Sigmoid colon (tissue), 6 donors: ENCODE measurements at regions not wholly inside any gene's neighbourhood (a gene's known extent, or its start where the extent isn't known, plus 50 kb on each side); places are given as distances from the start of the nearest gene placed in this dataset.

Experiments used
- DNase-seq: peaks from one replicate; pipeline ENCODE4 v3.0.0-alpha.2; 2019
- H3K27ac ChIP-seq, 4 donors: fragments of 200-600 bp; sonication (generic); one replicate each; pipeline ENCODE4 v1.5.1; 2016 to 2019; ENCODE audit warnings: mild to moderate bottlenecking in 1 of 4
- H3K27me3 ChIP-seq, 3 donors: fragments of 200-600 bp; sonication (generic); one replicate each; pipeline ENCODE4 v1.5.1; 2019; ENCODE audit warnings: mild to moderate bottlenecking in 1 of 3
- H3K36me3 ChIP-seq, 4 donors: fragments of 200-600 bp; sonication (generic); one replicate each; pipeline ENCODE4 v1.5.1; 2016 to 2019
- H3K4me1 ChIP-seq, 4 donors: fragments of 200-600 bp; sonication (generic); one replicate each; pipeline ENCODE4 v1.5.1; 2017 to 2019
- H3K4me3 ChIP-seq, 4 donors: fragments of 200-600 bp; sonication (generic); one replicate each; pipeline ENCODE4 v1.5.1; 2017 to 2019; ENCODE audit warnings: mild to moderate bottlenecking in 2 of 4, moderate library complexity in 1 of 4
- H3K9me3 ChIP-seq, 4 donors: fragments of 200-600 bp in 3 of 4; sonication (generic) in 3 of 4; one replicate each; pipeline versions ENCODE4 v1.5.1 to v1.6.1; 2013 to 2019
- EP300 ChIP-seq, 4 donors: sonication (generic); formaldehyde crosslinking; IDR thresholded peaks; one replicate each; pipeline ENCODE4 v1.6.1; 2017; ENCODE audit warnings: antibody characterized with exemption in 4 of 4
- POLR2A ChIP-seq, 2 donors: fragments of 450-650 bp; IDR thresholded peaks; one replicate each; pipeline ENCODE4 v1.6.1; 2016; ENCODE audit warnings: antibody characterized with exemption in 2 of 2, mild to moderate bottlenecking in 2 of 2, moderate library complexity in 2 of 2
- POLR2AphosphoS5 ChIP-seq, 4 donors: sonication (generic); formaldehyde crosslinking; IDR thresholded peaks; one replicate each; pipeline ENCODE4 v1.6.1; 2017; ENCODE audit warnings: antibody characterized with exemption in 4 of 4
- WGBS, 2 donors: extraction: QIAGEN DNeasy Blood & Tissue Kit; methylation state at CpG; one replicate each; pipeline ENCODE4 v1.1.7; 2013; 5-methylcytosine and 5-hydroxymethylcytosine counted together
- intact Hi-C: fragments of 100-400 bp; cut with DNase I; formaldehyde crosslinking; loops from one replicate; pipeline ENCODE4 v1.15.1; 2023
- TF ChIP-seq, protein P1 (sequence below), 4 experiments: fragments of 450-650 bp in 3 of 4; fragments of 200-600 bp in 1 of 4; IDR thresholded peaks; one replicate each; pipeline ENCODE4 v1.5.1; 2016 to 2019; ENCODE audit warnings: antibody characterized with exemption in 4 of 4, mild to moderate bottlenecking in 3 of 4, moderate library complexity in 2 of 4
- donor health status: healthy with polysubstance abuse.
- donor health status: healthy.

DNA sequence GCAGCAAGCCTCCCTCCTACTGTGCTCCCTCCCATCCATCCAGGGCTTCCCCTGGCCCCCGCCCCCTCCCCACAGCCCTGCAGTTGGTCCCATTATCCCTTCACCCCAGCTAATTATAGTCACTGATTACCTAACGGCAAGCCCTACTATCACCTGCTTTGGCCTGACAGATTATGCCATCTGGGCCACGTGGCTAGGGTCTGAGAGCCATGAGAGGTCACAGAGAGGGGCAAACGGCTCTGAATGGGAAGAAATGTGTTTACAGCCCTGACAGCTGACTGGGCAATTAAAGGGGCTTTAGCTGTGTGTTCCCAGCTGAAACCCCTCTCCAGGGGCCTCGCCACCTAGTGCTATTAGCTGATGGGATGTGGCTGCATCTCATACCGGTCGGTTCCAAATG lies 134.4 kb upstream of the CPEB2 start:
- H3K4me1 ChIP-seq, result peaks cover 5 to 77% (median 58%) of the 10 kb centered on the region in 4 donors

DNA sequence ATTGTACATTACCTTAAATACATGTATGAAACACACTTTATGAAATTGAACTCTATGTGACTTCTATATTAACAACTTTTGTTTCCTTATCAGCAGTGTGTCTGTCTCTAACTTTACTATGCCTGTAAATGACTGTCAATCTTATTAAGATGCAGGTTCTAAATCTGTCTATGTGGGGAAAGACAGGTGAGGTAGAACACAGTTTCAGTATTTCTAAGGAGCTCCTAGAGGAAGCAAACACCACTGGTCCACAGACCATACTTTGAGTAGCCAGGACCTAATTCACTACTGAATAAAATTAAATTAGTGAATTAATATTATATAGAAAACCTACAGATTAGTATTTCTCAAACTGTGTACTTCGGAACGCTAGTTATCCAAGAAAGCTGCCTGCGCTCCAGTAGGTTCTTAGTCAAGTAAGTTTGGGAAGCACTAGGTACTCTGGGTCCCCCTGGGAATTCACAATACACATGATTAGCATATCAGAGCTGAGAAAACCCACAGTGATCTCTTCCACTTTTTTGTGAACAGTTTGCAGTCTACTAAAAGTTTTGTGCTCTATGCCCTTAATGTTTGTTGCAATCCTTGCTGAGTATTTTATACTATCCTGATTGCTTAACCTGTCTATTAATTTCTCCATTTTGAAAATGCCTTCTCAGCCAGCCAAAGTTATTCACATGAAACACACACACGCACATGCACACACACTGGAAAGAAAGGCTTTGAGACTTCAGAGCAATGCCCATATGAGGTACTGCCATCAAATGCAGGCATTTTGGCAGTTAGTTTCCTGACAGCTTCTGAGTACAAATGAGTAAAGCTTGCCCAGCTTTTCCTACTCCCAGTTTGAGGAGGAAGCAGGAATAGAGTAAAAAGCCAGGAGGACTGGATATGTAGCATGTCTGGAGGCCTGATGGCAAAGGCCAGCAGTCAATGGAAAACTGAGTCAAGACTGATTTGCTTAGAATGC lies 133.6 kb upstream of the CPEB2 start:
- Histone ChIP-seq H3K9me3 (no peaks in the 10 kb centered on the region), H3K36me3 (no peaks in the 10 kb centered on the region), H3K4me3 (no peak overlapping the region), H3K27ac (peak overlapping the region; percentile 1 to 88 (median 83)), H3K27me3 (no peaks in the 10 kb centered on the region), H3K4me1 (peaks cover 5 to 69% (median 49%) of the 10 kb centered on the region in 4 donors)
- WGBS, 2 donors, result 95 to 97% methylated on average over 4 of the region's 4 CpGs
- TF ChIP-seq POLR2A (IDR thresholded peaks at IDR 0.05), result no peak
- TF ChIP-seq, protein P1, sequence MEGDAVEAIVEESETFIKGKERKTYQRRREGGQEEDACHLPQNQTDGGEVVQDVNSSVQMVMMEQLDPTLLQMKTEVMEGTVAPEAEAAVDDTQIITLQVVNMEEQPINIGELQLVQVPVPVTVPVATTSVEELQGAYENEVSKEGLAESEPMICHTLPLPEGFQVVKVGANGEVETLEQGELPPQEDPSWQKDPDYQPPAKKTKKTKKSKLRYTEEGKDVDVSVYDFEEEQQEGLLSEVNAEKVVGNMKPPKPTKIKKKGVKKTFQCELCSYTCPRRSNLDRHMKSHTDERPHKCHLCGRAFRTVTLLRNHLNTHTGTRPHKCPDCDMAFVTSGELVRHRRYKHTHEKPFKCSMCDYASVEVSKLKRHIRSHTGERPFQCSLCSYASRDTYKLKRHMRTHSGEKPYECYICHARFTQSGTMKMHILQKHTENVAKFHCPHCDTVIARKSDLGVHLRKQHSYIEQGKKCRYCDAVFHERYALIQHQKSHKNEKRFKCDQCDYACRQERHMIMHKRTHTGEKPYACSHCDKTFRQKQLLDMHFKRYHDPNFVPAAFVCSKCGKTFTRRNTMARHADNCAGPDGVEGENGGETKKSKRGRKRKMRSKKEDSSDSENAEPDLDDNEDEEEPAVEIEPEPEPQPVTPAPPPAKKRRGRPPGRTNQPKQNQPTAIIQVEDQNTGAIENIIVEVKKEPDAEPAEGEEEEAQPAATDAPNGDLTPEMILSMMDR (IDR thresholded peaks at IDR 0.05), result no peak
- TF ChIP-seq POLR2AphosphoS5 (IDR thresholded peaks at IDR 0.05), result no peak
- no peak for TF ChIP-seq EP300 (IDR thresholded peaks at IDR 0.05)
- DNase-seq, result no peak
- intact Hi-C loops, result no loop called here

More for the DNA sequence above, 134.4 kb upstream of the CPEB2 start:
- TF ChIP-seq EP300 (IDR thresholded peaks at IDR 0.05), result no peak
- no peak for TF ChIP-seq POLR2AphosphoS5 (IDR thresholded peaks at IDR 0.05)
- no peak for TF ChIP-seq POLR2A (IDR thresholded peaks at IDR 0.05)
- TF ChIP-seq, protein P1 (IDR thresholded peaks at IDR 0.05), result no peak
- Histone ChIP-seq H3K9me3 (no peaks in the 10 kb centered on the region), H3K36me3 (no peaks in the 10 kb centered on the region), H3K27ac (peak overlapping the region in 3 of 4 donors; percentile 80 to 88 (median 86)), H3K4me3 (no peak overlapping the region), H3K27me3 (no peaks in the 10 kb centered on the region)
- no peak for DNase-seq
- intact Hi-C loops, result no loop called here
- 63 to 67% methylated on average over 7 of the region's 7 CpGs for WGBS, 2 donors

DNA sequence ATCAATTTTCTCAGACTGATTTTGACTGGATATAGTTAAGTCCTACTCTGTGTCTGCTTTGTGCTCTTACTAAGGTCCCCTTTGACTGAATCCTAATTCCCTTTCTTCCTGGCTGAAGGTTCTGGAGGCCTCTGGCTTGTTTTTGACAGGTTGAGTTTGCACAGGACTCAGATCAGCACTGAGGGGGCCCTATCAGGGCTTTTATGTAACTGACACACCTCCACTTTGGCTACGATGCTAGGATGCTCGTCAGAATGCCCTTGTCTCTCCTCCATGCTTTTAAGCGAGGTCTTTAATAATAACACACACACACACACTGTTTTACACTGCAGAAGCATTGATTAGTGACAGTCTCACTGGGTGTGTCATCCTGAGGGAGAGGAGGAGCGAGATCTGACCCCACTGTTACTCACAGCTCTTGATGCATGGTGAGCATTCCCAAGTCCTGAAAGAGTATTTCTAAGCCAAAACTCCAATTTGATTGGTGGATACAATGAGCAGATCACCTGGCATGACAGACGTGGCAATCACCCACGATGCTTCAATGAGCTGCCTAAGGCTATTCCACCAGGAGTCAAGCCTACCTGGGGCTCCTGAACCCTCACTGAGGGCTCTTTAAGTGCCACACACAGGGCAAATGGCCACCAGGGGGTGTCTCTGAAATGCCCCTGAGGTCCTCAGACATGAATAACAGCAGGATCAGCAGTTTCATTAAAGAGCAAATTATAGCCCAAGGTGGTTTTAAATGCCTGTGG lies 130.4 kb upstream of the CPEB2 start:
- H3K27me3 ChIP-seq, result no peaks in the 10 kb centered on the region
- DNase-seq, result no peak
- H3K4me3 ChIP-seq, result no peak overlapping the region
- TF ChIP-seq, protein P1 (IDR thresholded peaks at IDR 0.05), result no peak
- TF ChIP-seq POLR2AphosphoS5 (IDR thresholded peaks at IDR 0.05), result peak in 2 of 4 donors; percentile 19 to 36
- WGBS, 2 donors, result 69 to 71% methylated on average over 6 of the region's 6 CpGs
- H3K9me3 ChIP-seq, result no peaks in the 10 kb centered on the region
- H3K4me1 ChIP-seq, result peaks cover 5 to 41% (median 28%) of the 10 kb centered on the region in 4 donors
- intact Hi-C loops, result no loop called here
- no peaks in the 10 kb centered on the region for H3K36me3 ChIP-seq
- peak overlapping the region in 3 of 4 donors; percentile 7 to 49 (median 46) for H3K27ac ChIP-seq

DNA sequence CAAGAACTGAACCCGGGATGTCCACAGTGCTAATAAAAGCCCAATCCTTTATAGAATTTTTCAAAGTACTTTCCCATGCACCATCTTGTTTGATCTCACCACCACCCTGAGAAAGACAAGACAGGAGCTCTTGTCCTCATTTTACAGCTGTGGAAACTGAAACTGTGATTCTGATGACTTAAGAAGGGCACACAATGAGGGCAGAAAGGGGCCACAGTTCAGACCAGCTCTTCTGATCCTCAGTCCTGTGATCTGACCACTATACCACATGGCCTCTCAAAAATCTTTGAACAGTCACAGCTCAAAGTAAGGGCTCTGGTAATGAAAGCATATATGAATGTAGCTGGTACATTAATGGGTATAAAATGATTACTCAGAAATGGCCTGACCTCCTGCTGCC lies 127.3 kb upstream of the CPEB2 start:
- Histone ChIP-seq H3K4me1 (peaks cover 1 to 35% (median 22%) of the 10 kb centered on the region in 4 donors), H3K27me3 (no peaks in the 10 kb centered on the region), H3K9me3 (no peaks in the 10 kb centered on the region), H3K36me3 (no peaks in the 10 kb centered on the region), H3K27ac (no peak overlapping the region), H3K4me3 (no peak overlapping the region)
- WGBS, 2 donors, result 82 to 90% methylated on average over 1 of the region's 1 CpG
- no peak for TF ChIP-seq POLR2A (IDR thresholded peaks at IDR 0.05)
- no peak for TF ChIP-seq EP300 (IDR thresholded peaks at IDR 0.05)
- no peak for TF ChIP-seq POLR2AphosphoS5 (IDR thresholded peaks at IDR 0.05)
- TF ChIP-seq, protein P1 (IDR thresholded peaks at IDR 0.05), result no peak
- intact Hi-C loops, result no loop called here
- no peak for DNase-seq
